ENCODE measurements at regions not wholly inside any gene's neighbourhood (a gene's known extent, or its start where the extent isn't known, plus 50 kb on each side); places are given as distances from the start of the nearest gene placed in this dataset.

DNA sequence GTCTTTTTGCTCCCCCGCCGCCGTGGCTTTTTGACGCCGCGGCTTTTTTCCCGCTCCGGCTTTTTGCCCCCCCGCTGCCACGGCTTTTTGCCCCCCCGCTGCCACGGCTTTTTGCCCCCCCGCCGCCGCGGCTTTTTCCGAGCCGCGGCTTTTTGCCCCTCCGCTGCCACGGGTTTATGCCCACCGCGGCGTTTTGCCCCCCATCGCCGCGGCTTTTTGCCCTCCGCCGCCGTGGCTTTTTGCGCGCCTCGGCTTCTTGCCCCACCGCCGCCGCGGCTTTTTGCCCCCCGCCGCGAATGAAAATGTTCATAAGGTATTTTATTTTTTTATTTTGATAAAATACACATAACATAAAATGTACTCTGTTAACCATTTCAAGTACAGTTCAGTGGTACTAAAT lies 527.2 kb upstream of the WSB1 start:
- Histone ChIP-seq H3K36me3 (replicated peaks; ENCODE audit: insufficient read depth, low read depth) (no peaks in the 10 kb centered on the region), H3K79me2 (no peaks in the 10 kb centered on the region), H3K4me3 (no peak overlapping the region), H2AFZ (no peak overlapping the region), H3K9me3 (ENCODE audit: low read depth) (no peaks in the 10 kb centered on the region), H3K27me3 (no peaks in the 10 kb centered on the region), H3K27ac (no peak overlapping the region), H3K4me2 (no peak overlapping the region), H3K4me1 (ENCODE audit: insufficient read depth) (no peaks in the 10 kb centered on the region), H4K20me1 (ENCODE audit: insufficient read depth, poor library complexity, severe bottlenecking) (no peaks in the 10 kb centered on the region), H3K9me2 (replicated peaks; ENCODE audit: insufficient read depth) (no peaks in the 10 kb centered on the region)
- DNase-seq (ENCODE audit: low spot score), result no peak
- TF ChIP-seq EZH2phosphoT487 (IDR thresholded peaks at IDR 0.05; ENCODE audit: low read depth, severe bottlenecking, unreplicated experiment) (no peak), EZH2 (IDR thresholded peaks at IDR 0.05; ENCODE audit: borderline replicate concordance) (no peak)
- WGBS (ENCODE audit: low lambda C conversion rate, missing lambda C conversion rate), result 95% methylated on average over 32 of the region's 40 CpGs

DNA sequence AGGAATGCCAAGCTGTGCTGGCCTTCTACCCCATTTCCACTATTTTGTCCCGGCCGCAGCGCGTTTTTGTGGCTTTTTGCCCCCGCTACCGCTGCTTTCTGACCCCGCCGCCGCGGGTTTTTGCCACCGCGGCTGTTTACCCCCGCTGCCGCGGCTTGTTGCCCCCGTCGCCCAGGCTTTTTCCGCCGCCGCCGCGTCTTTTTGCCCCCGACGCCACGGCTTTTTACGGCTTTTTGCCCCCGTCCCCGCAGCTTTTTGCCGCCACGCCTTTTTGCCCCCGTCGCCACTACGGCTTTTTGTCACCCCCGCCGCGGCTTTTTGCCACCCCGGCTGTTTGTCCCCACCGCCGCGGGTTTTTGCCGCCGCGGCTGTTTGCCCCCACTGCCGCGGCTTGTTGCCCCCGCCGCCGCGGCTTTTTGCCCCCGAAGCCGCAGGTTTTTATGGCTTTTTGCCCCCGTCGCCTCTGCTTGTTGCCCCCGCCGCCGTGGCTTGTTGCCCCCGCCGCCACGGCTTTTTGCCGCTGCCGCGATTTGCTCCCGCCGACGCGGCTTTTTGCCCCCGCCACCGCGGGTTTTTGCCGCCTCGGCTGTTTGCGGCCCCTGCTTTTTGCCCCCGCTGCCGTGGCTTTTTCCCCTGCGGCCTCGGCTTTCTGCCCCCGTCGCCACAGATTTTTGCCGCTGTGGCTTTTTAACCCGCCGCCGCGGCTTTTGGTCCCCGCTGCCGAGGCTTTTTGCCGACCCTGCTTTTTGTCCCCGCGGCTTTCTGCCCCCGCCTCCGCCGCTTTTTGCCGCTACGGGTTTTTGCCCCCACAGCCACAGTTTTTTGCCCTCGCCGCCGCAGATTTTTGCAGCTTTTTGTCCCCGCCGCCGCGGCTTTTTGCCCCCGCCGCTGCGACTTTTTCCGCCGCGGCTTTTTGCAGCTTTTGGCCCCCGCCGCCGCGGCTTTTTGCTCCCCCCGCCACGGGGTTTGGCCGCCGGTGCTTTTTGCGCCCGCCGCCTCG lies 520.4 kb upstream of the WSB1 start:
- H3K4me1 ChIP-seq (ENCODE audit: insufficient read depth), result no peaks in the 10 kb centered on the region
- no peak overlapping the region for H3K27ac ChIP-seq
- H3K79me2 ChIP-seq, result no peaks in the 10 kb centered on the region
- TF ChIP-seq, protein P1, sequence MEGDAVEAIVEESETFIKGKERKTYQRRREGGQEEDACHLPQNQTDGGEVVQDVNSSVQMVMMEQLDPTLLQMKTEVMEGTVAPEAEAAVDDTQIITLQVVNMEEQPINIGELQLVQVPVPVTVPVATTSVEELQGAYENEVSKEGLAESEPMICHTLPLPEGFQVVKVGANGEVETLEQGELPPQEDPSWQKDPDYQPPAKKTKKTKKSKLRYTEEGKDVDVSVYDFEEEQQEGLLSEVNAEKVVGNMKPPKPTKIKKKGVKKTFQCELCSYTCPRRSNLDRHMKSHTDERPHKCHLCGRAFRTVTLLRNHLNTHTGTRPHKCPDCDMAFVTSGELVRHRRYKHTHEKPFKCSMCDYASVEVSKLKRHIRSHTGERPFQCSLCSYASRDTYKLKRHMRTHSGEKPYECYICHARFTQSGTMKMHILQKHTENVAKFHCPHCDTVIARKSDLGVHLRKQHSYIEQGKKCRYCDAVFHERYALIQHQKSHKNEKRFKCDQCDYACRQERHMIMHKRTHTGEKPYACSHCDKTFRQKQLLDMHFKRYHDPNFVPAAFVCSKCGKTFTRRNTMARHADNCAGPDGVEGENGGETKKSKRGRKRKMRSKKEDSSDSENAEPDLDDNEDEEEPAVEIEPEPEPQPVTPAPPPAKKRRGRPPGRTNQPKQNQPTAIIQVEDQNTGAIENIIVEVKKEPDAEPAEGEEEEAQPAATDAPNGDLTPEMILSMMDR (IDR thresholded peaks at IDR 0.05; ENCODE audit: poor library complexity), result no peak
- no peak for TF ChIP-seq EZH2 (IDR thresholded peaks at IDR 0.05; ENCODE audit: borderline replicate concordance)
- TF ChIP-seq EZH2phosphoT487 (IDR thresholded peaks at IDR 0.05; ENCODE audit: low read depth, severe bottlenecking, unreplicated experiment), result no peak
- H3K9me3 ChIP-seq (ENCODE audit: low read depth), result no peaks in the 10 kb centered on the region
- no peak for DNase-seq (ENCODE audit: low spot score)
- no peaks in the 10 kb centered on the region for H3K27me3 ChIP-seq
- WGBS (ENCODE audit: low lambda C conversion rate, missing lambda C conversion rate), result 97% methylated on average over 34 of the region's 118 CpGs
- no peak overlapping the region for H2AFZ ChIP-seq
- no peak overlapping the region for H3K4me3 ChIP-seq
- no peaks in the 10 kb centered on the region for H4K20me1 ChIP-seq (ENCODE audit: insufficient read depth, poor library complexity, severe bottlenecking)
- no peak overlapping the region for H3K4me2 ChIP-seq
- no peaks in the 10 kb centered on the region for H3K36me3 ChIP-seq (replicated peaks; ENCODE audit: insufficient read depth, low read depth)
- no peaks in the 10 kb centered on the region for H3K9me2 ChIP-seq (replicated peaks; ENCODE audit: insufficient read depth)

DNA sequence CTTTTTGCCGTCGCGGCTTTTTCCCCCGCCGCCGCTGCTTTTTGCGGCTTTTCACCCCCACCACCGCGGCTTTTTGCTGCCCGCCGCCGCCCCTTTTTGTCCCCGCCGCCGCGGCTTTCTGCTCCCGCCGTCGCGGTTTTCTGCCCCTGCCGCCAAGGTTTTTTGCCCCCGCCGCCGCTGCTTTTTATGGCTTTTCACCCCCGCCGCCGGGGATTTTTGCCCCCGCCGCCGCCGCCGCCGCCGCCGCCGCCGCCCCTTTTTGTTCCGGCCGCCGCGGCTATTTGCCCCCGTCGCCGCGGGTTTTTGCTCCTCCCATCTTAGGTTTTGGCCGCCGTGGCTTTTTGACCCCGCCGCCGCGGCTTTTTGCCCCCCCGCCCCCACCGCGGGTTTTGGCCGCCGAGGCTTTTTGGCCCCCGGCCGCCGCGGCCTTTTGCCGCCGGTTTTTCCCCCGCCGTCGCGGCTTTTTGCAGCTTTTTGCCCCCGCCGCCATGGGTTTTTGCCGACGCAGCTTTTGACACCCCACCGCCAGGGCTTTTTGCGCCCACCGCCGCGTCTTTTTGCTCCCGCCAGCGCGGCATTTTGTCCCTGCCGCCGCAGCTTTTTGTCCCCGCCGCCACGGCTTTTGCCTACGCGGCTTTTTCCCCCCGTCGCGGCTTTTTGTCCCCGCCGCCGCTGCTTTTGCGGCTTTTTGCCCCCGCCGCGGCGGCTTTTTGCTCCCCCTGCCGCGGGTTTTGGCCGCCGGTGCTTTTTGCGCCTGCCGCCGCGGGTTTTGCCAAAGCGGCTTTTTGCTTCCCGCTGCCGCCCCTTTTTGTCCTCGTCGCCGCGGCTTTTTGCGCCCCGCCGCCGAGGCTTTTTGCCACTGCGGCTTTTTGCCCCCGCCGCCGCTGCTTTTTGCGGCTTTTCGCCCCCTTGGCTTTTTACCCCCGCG lies 519.4 kb upstream of the WSB1 start:
- no peaks in the 10 kb centered on the region for H3K36me3 ChIP-seq (replicated peaks; ENCODE audit: insufficient read depth, low read depth)
- no peaks in the 10 kb centered on the region for H4K20me1 ChIP-seq (ENCODE audit: insufficient read depth, poor library complexity, severe bottlenecking)
- no peak for DNase-seq (ENCODE audit: low spot score)
- H3K9me3 ChIP-seq (ENCODE audit: low read depth), result no peaks in the 10 kb centered on the region
- TF ChIP-seq EZH2 (IDR thresholded peaks at IDR 0.05; ENCODE audit: borderline replicate concordance), result no peak
- TF ChIP-seq, protein P1 (IDR thresholded peaks at IDR 0.05; ENCODE audit: poor library complexity), result no peak
- no peak for TF ChIP-seq EZH2phosphoT487 (IDR thresholded peaks at IDR 0.05; ENCODE audit: low read depth, severe bottlenecking, unreplicated experiment)
- 95% methylated on average over 17 of the region's 123 CpGs for WGBS (ENCODE audit: low lambda C conversion rate, missing lambda C conversion rate)
- H3K27ac ChIP-seq, result no peak overlapping the region
- no peaks in the 10 kb centered on the region for H3K4me1 ChIP-seq (ENCODE audit: insufficient read depth)
- H3K4me3 ChIP-seq, result no peak overlapping the region
- H3K9me2 ChIP-seq (replicated peaks; ENCODE audit: insufficient read depth), result no peaks in the 10 kb centered on the region
- H2AFZ ChIP-seq, result no peak overlapping the region
- no peaks in the 10 kb centered on the region for H3K27me3 ChIP-seq
- H3K4me2 ChIP-seq, result no peak overlapping the region
- no peaks in the 10 kb centered on the region for H3K79me2 ChIP-seq

All from hepatocyte (in vitro differentiated cells).